ENCODE measurements at regions not wholly inside any gene's neighbourhood (a gene's known extent, or its start where the extent isn't known, plus 50 kb on each side); places are given as distances from the start of the nearest gene placed in this dataset.

GRCh38 chr6:145428706-145429105 is 306.6 kb downstream of the EPM2A start:
- H3K9me3 Mint-ChIP-seq, result no peaks in the 10 kb centered on the region
- ATAC-seq (peak; percentile 69), DNase-seq (ENCODE audit: low spot score) (no peak)
- no peaks in the 10 kb centered on the region for H3K27me3 Mint-ChIP-seq (ENCODE audit: low read depth)
- H3K4me3 Mint-ChIP-seq, result no peak overlapping the region
- ChIA-PET CTCF (interaction anchor here (0.6 to 1.2 kb wide), 2 partner anchors 12 to 205 kb away, joined by 3 to 7 read pairs; no protein-coding TSS in a partner anchor), POLR2A (no interaction called here)
- H3K36me3 Mint-ChIP-seq, result no peaks in the 10 kb centered on the region
- H3K4me1 Mint-ChIP-seq, result peaks cover 7% of the 10 kb centered on the region; the same call in 1 of the 2 replicates
- TF ChIP-seq SMAD4 (CRISPR knock-in tag; IDR thresholded peaks at IDR 0.05) (no peak), KAT7 (CRISPR knock-in tag; IDR thresholded peaks at IDR 0.05; ENCODE audit: borderline replicate concordance) (no peak), HMGA2 (CRISPR knock-in tag; IDR thresholded peaks at IDR 0.05) (no peak), MAX (CRISPR knock-in tag; IDR thresholded peaks at IDR 0.05) (no peak), ATF2 (CRISPR knock-in tag; IDR thresholded peaks at IDR 0.05; ENCODE audit: borderline replicate concordance, low read depth) (no peak), ZNF425 (CRISPR knock-in tag; conservative IDR thresholded peaks at IDR 0.05) (no peak), E2F5 (CRISPR knock-in tag; IDR thresholded peaks at IDR 0.05) (no peak), TCF7 (CRISPR knock-in tag; IDR thresholded peaks at IDR 0.05; ENCODE audit: low read depth) (no peak)
- no peak overlapping the region for H3K27ac Mint-ChIP-seq

- no peak for ATAC-seq
- CTCF ChIA-PET, result no interaction called here
- H3K36me3 Mint-ChIP-seq, result peaks cover 64% of the 10 kb centered on the region
- no peak overlapping the region for H3K27ac Mint-ChIP-seq
- peaks cover 5% of the 10 kb centered on the region for H3K4me1 Mint-ChIP-seq
- POLR2A ChIA-PET, result no interaction called here
- H3K27me3 Mint-ChIP-seq (ENCODE audit: low read depth), result peaks cover 10% of the 10 kb centered on the region
- no peak for TF ChIP-seq E2F4 (CRISPR knock-in tag; IDR thresholded peaks at IDR 0.05; ENCODE audit: borderline replicate concordance, low read depth)
- DNase-seq (ENCODE audit: low spot score), result no peak
- peaks cover 79% of the 10 kb centered on the region for H3K9me3 Mint-ChIP-seq
- H3K4me3 Mint-ChIP-seq, result no peak overlapping the region
These were observed 293.2 kb downstream of the EPM2A start for GRCh38 chr6:145442110-145442509.

GRCh38 chr6:145445674-145446073 is 289.6 kb downstream of the EPM2A start:
- Mint-ChIP-seq H3K4me1 (no peaks in the 10 kb centered on the region), H3K27ac (no peak overlapping the region), H3K4me3 (no peak overlapping the region), H3K36me3 (peaks cover 62% of the 10 kb centered on the region), H3K9me3 (peaks cover 68% of the 10 kb centered on the region), H3K27me3 (ENCODE audit: low read depth) (peaks cover 14% of the 10 kb centered on the region)
- DNase-seq (ENCODE audit: low spot score) (no peak), ATAC-seq (no peak)
- TF ChIP-seq JUN (CRISPR knock-in tag; IDR thresholded peaks at IDR 0.05), result no peak
- TF ChIP-seq TEAD4 (CRISPR knock-in tag; IDR thresholded peaks at IDR 0.05), result no peak
- no peak for TF ChIP-seq ESRRA (CRISPR knock-in tag; IDR thresholded peaks at IDR 0.05; ENCODE audit: borderline replicate concordance)
- TF ChIP-seq E2F1 (CRISPR knock-in tag; IDR thresholded peaks at IDR 0.05), result no peak
- TF ChIP-seq GABPB1 (CRISPR knock-in tag; IDR thresholded peaks at IDR 0.05), result no peak
- TF ChIP-seq ZNF416 (CRISPR knock-in tag; IDR thresholded peaks at IDR 0.05), result no peak
- no peak for TF ChIP-seq MLX (CRISPR knock-in tag; IDR thresholded peaks at IDR 0.05)
- TF ChIP-seq NR1H2 (CRISPR knock-in tag; IDR thresholded peaks at IDR 0.05), result no peak
- TF ChIP-seq PREB (CRISPR knock-in tag; IDR thresholded peaks at IDR 0.05; ENCODE audit: borderline replicate concordance), result no peak
- TF ChIP-seq ERG (CRISPR knock-in tag; IDR thresholded peaks at IDR 0.05), result no peak
- ChIA-PET POLR2A (no interaction called here), CTCF (no interaction called here)

Measured in WTC11 (cell line).